Activated CD4-positive, alpha-beta T cell treated with anti-CD3 and anti-CD28 coated beads, Interleukin-2, amount 10 ng/mL, durations not matched to agents 24 days and 14 days (primary cell): ENCODE measurements at regions not wholly inside any gene's neighbourhood (a gene's known extent, or its start where the extent isn't known, plus 50 kb on each side); places are given as distances from the start of the nearest gene placed in this dataset.

Source experiments
- DNase-seq: peaks from one replicate; pipeline ENCODE4 v3.0.0; 2022
- H3K27ac Mint-ChIP-seq: one replicate; pipeline ENCODE4 v1.8.0; 2022; ENCODE audit warnings: mild to moderate bottlenecking, mixed read lengths
- H3K27me3 Mint-ChIP-seq: one replicate; pipeline ENCODE4 v1.8.0; 2022; ENCODE audit warnings: mixed read lengths
- H3K36me3 Mint-ChIP-seq: one replicate; pipeline ENCODE4 v1.8.0; 2022; ENCODE audit warnings: low read depth, mild to moderate bottlenecking, mixed read lengths
- H3K4me1 Mint-ChIP-seq: one replicate; pipeline ENCODE4 v1.8.0; 2021; ENCODE audit warnings: mixed read lengths
- H3K4me3 Mint-ChIP-seq: one replicate; pipeline ENCODE4 v1.8.0; 2022; ENCODE audit warnings: mild to moderate bottlenecking, moderate library complexity, mixed read lengths
- H3K9me3 Mint-ChIP-seq: one replicate; pipeline ENCODE4 v1.8.0; 2021; ENCODE audit warnings: mixed read lengths
- intact Hi-C: fragments of 100-400 bp; cut with micrococcal nuclease; formaldehyde crosslinking; loops from one replicate; pipeline ENCODE4 v1.15.1; 2023

DNA sequence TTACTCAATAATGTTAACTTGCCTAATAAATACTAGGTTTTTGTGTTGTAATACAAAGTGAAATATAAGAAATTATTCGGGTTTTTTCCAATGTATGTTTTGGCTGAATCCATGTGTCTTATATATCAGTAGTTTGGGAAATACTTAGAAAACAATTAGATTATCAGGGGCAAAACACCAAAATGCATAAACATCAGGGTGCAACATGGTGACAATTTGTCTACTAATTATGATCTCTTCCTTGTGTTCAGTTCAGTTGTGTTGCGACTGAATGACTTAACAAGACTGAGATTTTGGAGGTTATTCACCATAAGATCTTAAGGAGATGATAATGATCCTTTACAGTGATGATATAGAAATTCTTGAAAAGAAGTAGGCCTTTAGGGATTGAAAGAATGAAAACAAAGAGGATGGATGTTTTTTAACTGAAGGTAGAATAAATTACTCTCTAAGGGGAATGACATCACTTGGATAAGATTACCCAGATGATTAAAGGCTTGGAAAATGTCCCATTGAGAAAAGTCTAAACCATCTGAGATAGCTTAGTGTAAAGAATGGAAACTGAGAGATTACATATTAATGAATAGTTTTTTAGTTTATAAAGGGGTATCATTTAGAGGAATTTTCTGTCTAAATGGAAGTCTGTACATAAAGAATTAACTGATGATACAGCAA, 415.8 kb downstream of the SPATA31D1 start:
- Mint-ChIP-seq H3K9me3 (peaks cover 5% of the 10 kb centered on the region), H3K4me3 (no peak overlapping the region), H3K4me1 (no peaks in the 10 kb centered on the region), H3K27me3 (no peaks in the 10 kb centered on the region), H3K36me3 (no peaks in the 10 kb centered on the region), H3K27ac (no peak overlapping the region)
- no peak for DNase-seq
- intact Hi-C loops, result no loop called here

DNA sequence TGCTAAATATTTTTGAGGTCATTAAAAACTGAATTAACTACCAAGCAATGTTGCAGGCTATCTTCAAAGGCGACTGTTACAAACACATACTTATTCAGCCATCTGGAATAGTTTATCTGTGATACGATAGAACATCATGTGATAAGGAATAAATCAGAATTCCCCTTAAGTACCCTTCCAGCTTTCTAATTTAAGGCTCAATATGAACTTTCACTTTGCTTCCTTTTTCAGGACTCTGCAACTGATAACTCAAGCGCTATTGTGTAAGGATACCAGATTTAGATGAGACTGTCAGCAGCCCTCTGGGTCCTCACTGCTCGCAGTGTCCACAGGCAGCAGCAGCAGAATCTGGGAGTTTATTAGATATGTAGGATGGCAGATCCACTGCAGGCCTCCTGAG, 416.3 kb downstream of the SPATA31D1 start:
- Mint-ChIP-seq H3K27ac (no peak overlapping the region), H3K4me3 (no peak overlapping the region), H3K36me3 (no peaks in the 10 kb centered on the region), H3K9me3 (peaks cover 5% of the 10 kb centered on the region), H3K4me1 (no peaks in the 10 kb centered on the region), H3K27me3 (no peaks in the 10 kb centered on the region)
- no peak for DNase-seq
- intact Hi-C loops, result no loop called here

DNA sequence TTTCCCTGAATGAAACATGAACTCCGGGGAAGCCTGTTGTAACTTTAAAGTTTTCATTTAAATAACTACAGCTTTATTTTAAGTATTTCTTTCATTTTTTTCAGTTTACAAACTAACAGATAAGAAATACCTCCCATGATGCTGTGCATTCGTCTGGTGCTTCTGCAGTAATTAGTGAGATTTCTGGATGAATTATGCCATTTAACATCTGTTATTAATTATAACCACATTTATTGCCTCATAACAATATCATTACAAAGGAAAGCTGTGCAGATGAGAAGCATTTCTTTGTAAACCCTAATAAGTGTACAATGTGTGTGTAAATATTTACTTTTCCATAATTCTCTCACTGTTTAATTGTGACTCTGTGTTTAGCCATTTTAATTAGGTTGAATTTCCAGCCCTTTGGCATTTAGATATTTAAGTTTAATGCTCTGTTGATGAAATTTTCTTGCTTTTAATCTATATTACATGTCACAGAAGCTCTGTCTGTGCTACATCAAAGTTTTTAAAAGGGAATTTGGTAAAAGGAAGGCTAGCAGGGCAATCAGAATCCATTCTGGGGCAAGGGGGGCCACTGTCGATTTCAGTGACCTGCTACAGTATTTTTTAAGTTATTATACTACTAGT, 418.0 kb downstream of the SPATA31D1 start:
- peaks cover 5% of the 10 kb centered on the region for H3K9me3 Mint-ChIP-seq
- H3K36me3 Mint-ChIP-seq, result no peaks in the 10 kb centered on the region
- H3K27ac Mint-ChIP-seq, result no peak overlapping the region
- H3K27me3 Mint-ChIP-seq, result no peaks in the 10 kb centered on the region
- H3K4me1 Mint-ChIP-seq, result no peaks in the 10 kb centered on the region
- no peak for DNase-seq
- intact Hi-C loops, result no loop called here
- no peak overlapping the region for H3K4me3 Mint-ChIP-seq

DNA sequence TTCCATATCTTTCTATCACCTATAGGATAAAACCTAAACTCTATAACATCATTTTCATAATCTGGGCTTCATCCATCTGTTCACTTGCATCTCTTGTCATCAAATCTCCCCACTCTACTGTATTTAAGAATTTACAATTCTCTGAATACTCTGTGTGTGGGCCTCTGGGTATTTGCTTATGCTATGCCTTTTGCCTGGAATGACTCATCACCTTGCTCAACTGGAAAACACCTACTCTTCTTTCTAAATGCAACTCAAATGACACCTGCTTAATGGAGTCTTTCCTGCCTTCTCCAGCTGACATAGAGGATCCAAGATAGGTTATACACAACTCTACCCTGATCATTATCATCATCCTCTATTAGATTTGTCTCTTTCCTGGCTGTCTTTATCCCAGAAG, 421.7 kb downstream of the SPATA31D1 start:
- DNase-seq, result no peak
- H3K36me3 Mint-ChIP-seq, result no peaks in the 10 kb centered on the region
- H3K27ac Mint-ChIP-seq, result no peak overlapping the region
- intact Hi-C loops, result no loop called here
- H3K4me1 Mint-ChIP-seq, result no peaks in the 10 kb centered on the region
- no peaks in the 10 kb centered on the region for H3K27me3 Mint-ChIP-seq
- H3K4me3 Mint-ChIP-seq, result no peak overlapping the region
- H3K9me3 Mint-ChIP-seq, result peaks cover 5% of the 10 kb centered on the region

DNA sequence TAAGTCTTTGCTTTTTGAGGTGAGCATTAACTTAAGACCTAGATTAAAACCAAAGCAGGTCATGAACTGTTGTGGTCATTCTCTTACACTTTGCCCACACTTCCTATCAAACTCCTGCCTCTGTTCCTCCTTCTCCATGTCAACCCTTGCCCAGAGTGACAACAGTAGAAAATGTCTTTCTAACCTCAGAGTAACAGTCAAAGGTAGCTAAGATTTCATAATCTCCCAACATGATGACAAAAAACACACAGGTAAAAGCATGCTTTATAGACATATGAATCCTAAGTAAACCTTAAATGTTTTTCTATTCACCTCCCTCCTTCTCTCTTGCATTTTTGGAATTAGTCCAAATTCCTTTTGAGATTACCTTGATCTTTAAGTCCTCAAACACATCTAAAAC, 422.3 kb downstream of the SPATA31D1 start:
- Mint-ChIP-seq H3K4me3 (no peak overlapping the region), H3K27ac (no peak overlapping the region), H3K9me3 (peaks cover 5% of the 10 kb centered on the region), H3K27me3 (no peaks in the 10 kb centered on the region), H3K36me3 (no peaks in the 10 kb centered on the region), H3K4me1 (no peaks in the 10 kb centered on the region)
- intact Hi-C loops, result no loop called here
- no peak for DNase-seq

DNA sequence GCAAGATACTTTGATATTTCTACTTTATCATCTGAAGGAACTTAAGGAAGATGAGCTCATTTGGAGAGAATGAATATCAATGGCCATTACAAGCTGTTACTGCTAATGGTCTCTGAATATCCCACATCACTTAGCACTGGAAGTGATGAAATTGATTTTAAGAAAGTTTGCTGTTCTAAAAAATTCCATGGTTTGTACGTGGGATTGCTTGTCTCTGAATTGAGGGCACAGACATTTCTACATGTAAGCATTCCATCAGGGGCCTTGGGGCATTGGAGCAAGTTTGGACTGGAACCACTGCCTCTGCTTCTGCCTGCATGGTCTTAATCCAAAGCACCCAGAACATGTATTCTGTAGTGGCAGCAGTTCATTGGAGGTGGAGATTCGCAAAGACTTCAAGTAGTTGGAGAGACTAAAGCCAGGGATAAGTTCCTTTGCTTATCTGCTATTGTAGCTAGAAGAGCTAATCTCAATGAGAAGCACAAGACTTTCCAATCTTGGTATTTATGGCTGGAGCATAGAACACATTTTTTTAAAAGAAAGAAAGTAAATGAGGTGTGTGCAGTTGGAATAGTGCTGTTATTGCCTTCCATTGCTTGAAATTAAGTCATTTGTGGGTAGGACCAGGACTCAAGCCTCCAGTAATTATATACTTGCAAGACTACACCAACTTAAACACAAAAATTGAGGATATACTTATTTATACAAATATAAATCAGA, 424.2 kb downstream of the SPATA31D1 start:
- Mint-ChIP-seq H3K4me1 (no peaks in the 10 kb centered on the region), H3K4me3 (no peak overlapping the region), H3K27ac (no peak overlapping the region), H3K27me3 (no peaks in the 10 kb centered on the region), H3K9me3 (peaks cover 5% of the 10 kb centered on the region), H3K36me3 (no peaks in the 10 kb centered on the region)
- intact Hi-C loops, result no loop called here
- DNase-seq, result no peak

DNA sequence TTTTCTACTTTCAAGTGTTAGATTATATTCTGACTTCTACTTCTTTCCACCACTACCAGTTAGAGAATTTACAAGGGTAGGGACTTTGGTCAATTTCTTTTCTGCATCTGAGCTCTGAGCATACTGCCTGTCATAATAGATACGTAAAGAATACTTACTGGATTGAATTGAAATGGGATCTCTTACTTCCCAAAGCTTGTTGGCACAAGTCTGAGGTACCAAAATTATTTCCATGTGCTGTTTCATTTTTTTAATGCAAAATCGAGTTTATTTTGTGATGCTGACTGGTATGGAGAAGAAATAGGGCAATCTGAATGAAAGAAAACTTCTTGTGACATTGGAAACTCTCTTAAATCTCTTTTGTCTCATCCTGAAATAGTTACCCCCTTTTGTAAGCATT, 428.9 kb downstream of the SPATA31D1 start:
- Mint-ChIP-seq H3K36me3 (no peaks in the 10 kb centered on the region), H3K4me1 (no peaks in the 10 kb centered on the region), H3K4me3 (no peak overlapping the region), H3K27me3 (no peaks in the 10 kb centered on the region), H3K27ac (no peak overlapping the region), H3K9me3 (peaks cover 13% of the 10 kb centered on the region)
- DNase-seq, result no peak
- intact Hi-C loops, result no loop called here

DNA sequence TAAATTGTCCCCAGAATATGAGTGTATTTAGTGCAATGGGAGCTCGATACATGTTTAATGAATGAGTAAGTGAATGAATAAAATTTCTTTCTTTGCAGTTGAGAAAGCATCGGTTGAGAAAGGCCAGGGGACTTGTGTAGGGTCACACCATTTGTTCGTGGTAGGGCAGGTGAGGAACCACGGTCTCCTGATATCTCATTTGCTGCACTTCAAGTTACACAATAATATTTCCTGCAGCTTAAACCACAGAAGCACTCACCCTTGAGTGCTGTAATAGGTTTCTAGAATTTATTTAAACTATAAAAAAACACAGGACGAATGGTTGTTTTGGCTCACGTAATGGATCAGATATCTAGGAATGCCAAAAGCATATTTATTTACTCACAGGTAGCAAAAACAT, 429.8 kb downstream of the SPATA31D1 start:
- DNase-seq, result no peak
- peaks cover 13% of the 10 kb centered on the region for H3K9me3 Mint-ChIP-seq
- no peak overlapping the region for H3K27ac Mint-ChIP-seq
- no peaks in the 10 kb centered on the region for H3K27me3 Mint-ChIP-seq
- H3K4me1 Mint-ChIP-seq, result no peaks in the 10 kb centered on the region
- intact Hi-C loops, result no loop called here
- H3K4me3 Mint-ChIP-seq, result no peak overlapping the region
- H3K36me3 Mint-ChIP-seq, result no peaks in the 10 kb centered on the region

DNA sequence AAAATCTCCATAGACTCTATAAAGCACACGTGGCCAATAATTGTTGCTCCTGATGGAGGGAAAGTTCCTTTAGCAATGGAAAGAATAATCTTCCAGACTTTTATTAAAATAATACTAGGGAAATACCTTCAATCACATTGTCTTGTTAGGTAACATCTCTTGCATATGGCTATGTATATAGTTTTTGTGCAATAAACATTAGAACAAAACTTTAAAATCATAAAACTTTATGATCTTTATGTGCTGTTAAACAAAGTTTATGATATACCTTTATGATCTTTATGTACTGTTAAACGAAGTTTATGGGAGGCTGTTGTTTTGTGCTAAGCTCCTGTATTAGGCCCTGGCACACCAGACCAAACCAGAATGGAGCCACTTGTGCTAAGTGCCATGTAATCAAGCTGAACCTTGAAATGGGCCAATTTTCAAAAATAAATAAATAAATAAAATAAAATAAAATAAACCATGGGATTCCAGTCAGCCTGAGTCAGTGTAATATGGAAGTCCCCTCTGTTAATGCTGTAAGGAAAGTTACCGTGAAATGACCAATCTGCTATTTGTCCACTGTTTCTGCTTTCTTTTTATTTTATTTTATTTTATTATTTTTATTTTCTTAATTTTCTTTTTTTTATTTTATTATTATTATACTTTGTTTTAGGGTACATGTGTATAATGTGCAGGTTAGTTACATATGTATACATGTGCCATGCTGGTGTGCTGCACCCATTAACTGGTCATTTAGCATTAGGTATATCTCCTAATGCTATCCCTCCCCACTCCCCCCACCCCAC, 431.3 kb downstream of the SPATA31D1 start:
- DNase-seq, result no peak
- no peak overlapping the region for H3K4me3 Mint-ChIP-seq
- H3K27me3 Mint-ChIP-seq, result no peaks in the 10 kb centered on the region
- no peaks in the 10 kb centered on the region for H3K36me3 Mint-ChIP-seq
- no peak overlapping the region for H3K27ac Mint-ChIP-seq
- H3K4me1 Mint-ChIP-seq, result no peaks in the 10 kb centered on the region
- intact Hi-C loops, result no loop called here
- peaks cover 13% of the 10 kb centered on the region for H3K9me3 Mint-ChIP-seq

DNA sequence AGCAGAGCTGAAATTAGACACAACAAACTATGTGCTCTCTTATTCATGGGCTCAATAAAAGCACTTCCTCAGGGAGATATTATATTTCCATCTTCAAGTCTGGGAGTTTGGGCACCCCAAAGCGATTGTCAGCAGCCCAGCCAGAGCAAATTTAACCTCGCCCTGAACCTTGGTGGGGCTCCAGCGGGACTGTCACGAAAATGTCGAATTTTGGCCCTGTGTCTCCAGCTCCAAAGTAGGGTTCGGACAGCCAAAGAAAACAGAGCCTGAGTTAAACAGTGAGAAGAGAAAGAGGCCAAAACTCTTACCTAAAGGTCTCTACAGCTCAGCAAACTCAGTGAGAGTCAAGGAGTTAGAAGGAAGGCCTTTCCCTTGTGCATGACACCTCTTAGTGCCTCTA, 432.9 kb downstream of the SPATA31D1 start:
- no peak overlapping the region for H3K4me3 Mint-ChIP-seq
- intact Hi-C loops, result no loop called here
- H3K36me3 Mint-ChIP-seq, result no peaks in the 10 kb centered on the region
- no peak overlapping the region for H3K27ac Mint-ChIP-seq
- no peaks in the 10 kb centered on the region for H3K27me3 Mint-ChIP-seq
- no peak for DNase-seq
- H3K9me3 Mint-ChIP-seq, result peaks cover 9% of the 10 kb centered on the region
- H3K4me1 Mint-ChIP-seq, result no peaks in the 10 kb centered on the region

DNA sequence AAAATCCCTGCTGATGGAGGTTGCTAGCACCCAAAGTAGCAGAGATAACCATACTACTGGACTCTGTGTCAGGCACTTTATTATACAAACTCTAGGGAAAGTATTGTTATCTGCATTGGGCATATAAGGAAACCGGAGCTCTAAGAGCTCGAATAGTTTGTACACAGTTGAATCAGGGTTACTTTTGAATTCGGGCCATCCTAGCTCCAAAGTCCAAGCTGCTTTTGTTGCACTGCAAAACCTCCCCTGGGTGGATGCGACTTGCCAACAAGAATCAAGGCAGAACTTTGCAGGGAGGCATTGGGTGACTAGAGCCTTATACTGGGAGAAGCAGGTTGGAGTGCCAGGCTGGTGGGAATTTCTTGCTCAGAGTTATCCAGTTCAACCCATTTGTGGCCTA, 435.1 kb downstream of the SPATA31D1 start:
- Mint-ChIP-seq H3K4me3 (no peak overlapping the region), H3K27ac (no peak overlapping the region), H3K36me3 (no peaks in the 10 kb centered on the region), H3K9me3 (peaks cover 8% of the 10 kb centered on the region), H3K27me3 (no peaks in the 10 kb centered on the region), H3K4me1 (no peaks in the 10 kb centered on the region)
- intact Hi-C loops, result no loop called here
- DNase-seq, result no peak

DNA sequence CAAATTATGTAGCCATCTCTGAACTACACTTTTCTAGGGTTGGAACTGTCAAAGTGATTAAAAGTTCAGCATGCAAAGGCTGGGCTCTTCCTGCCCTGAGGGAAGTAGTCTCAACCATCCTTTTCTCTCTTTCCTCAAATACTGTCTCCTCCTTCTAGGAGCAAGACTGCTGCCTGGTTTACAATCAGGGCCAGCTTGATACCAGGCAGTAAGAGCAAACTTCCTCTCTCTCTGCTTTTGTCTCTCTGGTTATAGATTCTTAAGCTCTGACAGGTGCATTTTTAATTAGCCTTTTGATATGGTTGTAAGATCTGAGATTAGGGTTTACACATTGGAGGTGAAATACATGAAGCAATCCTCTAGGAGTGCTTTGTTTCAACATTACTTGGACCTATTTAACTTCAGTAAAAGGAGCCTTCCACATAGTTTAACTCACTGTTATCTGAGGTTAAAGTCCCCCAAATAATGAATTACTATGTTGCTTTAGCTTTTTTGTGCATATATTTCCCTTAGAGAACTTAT, 436.1 kb downstream of the SPATA31D1 start:
- DNase-seq, result no peak
- H3K27ac Mint-ChIP-seq, result no peak overlapping the region
- no peak overlapping the region for H3K4me3 Mint-ChIP-seq
- H3K27me3 Mint-ChIP-seq, result no peaks in the 10 kb centered on the region
- no peaks in the 10 kb centered on the region for H3K4me1 Mint-ChIP-seq
- peaks cover 8% of the 10 kb centered on the region for H3K9me3 Mint-ChIP-seq
- intact Hi-C loops, result no loop called here
- H3K36me3 Mint-ChIP-seq, result no peaks in the 10 kb centered on the region

DNA sequence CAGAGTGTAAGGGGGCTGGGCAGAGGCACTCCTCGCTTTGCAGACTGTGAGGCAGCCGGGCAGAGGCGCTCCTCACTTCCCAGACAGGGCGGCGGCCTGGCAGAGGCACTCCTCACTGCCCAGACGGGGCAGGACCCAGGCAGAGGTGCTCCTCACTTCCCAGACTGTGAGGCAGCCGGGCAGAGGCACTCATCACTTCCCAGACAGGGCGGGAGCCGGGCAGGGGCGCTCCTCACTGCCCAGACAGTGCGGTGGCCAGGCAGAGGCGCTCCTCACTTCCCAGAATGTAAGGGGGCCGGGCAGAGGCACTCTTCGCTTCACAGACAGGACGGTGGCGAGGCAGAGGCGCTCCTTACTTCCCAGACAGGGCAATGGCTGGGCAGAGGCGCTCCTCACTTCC, 442.5 kb downstream of the SPATA31D1 start:
- intact Hi-C loops, result no loop called here
- Mint-ChIP-seq H3K4me3 (no peak overlapping the region), H3K36me3 (no peaks in the 10 kb centered on the region), H3K4me1 (no peaks in the 10 kb centered on the region), H3K9me3 (peaks cover 4% of the 10 kb centered on the region), H3K27me3 (no peaks in the 10 kb centered on the region), H3K27ac (no peak overlapping the region)
- no peak for DNase-seq
